AG09309 (cell line): ENCODE measurements at regions not wholly inside any gene's neighbourhood (a gene's known extent, or its start where the extent isn't known, plus 50 kb on each side); places are given as distances from the start of the nearest gene placed in this dataset.

Source experiments
- DNase-seq: peaks from one replicate; pipeline ENCODE4 v3.0.0-alpha.2; 2010; ENCODE audit warnings: low read depth
- H3K4me3 ChIP-seq: 2 replicates; pipeline ENCODE4 v1.5.1; 2011; ENCODE audit warnings: mild to moderate bottlenecking, low read depth, low read length, moderate library complexity; ENCODE audit not compliant: control insufficient read depth
- TF ChIP-seq, protein P1 (sequence below): IDR thresholded peaks from 2 replicates; pipeline ENCODE4 v1.5.1; 2011; ENCODE audit warnings: mild to moderate bottlenecking, low read depth, low read length, inconsistent platforms; ENCODE audit not compliant: insufficient read depth, control insufficient read depth; ENCODE audit errors: missing control alignments

GRCh38 chr15:45921978-45922377 lies 287.1 kb downstream of the SQOR start:
- TF ChIP-seq, protein P1, sequence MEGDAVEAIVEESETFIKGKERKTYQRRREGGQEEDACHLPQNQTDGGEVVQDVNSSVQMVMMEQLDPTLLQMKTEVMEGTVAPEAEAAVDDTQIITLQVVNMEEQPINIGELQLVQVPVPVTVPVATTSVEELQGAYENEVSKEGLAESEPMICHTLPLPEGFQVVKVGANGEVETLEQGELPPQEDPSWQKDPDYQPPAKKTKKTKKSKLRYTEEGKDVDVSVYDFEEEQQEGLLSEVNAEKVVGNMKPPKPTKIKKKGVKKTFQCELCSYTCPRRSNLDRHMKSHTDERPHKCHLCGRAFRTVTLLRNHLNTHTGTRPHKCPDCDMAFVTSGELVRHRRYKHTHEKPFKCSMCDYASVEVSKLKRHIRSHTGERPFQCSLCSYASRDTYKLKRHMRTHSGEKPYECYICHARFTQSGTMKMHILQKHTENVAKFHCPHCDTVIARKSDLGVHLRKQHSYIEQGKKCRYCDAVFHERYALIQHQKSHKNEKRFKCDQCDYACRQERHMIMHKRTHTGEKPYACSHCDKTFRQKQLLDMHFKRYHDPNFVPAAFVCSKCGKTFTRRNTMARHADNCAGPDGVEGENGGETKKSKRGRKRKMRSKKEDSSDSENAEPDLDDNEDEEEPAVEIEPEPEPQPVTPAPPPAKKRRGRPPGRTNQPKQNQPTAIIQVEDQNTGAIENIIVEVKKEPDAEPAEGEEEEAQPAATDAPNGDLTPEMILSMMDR = no peak
- no peak for DNase-seq
- no peak overlapping the region for H3K4me3 ChIP-seq

DNA sequence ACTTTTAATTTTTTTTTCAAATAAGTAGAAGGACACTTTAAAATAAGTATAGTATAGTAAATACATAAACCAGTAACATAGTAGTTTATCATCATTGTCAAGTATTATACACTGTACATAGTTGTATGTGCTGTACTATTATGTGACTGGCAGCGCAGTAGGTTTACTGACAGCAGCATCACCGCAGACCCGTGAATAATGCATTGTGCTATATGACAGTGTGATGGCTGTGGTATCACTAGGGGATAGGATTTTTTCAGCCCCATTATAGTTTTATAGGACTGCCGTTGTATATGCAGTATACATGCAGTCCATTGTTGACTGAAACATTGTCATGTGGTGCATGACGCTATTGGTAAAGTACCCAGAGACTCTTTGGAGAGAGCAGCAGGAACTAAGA lies 306.5 kb downstream of the SQOR start:
- no peak for DNase-seq
- TF ChIP-seq, protein P1 = no peak
- no peak overlapping the region for H3K4me3 ChIP-seq

DNA sequence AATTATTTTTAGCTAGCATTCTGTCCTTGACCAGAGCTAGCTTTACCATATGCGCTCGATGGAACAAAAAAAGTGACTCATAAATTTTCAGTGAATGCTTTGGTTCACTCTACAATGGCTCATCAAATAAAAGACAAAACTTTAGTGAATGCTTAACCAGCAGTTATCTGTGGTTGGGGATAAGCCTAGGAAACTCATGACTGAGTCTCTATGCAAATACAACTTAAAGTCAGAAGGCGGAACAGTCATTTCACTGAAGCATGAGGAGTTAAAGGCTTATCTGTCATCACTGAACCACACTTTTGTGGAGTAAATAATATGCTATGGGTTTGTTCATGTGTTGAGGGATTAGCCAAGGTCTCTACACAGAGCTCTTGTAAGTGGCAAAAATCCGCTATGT lies 308.4 kb downstream of the SQOR start:
- TF ChIP-seq, protein P1 = no peak
- no peak for DNase-seq
- no peak overlapping the region for H3K4me3 ChIP-seq

GRCh38 chr15:45946111-45946510 lies 311.3 kb downstream of the SQOR start:
- no peak overlapping the region for H3K4me3 ChIP-seq
- DNase-seq = no peak
- TF ChIP-seq, protein P1 = no peak

DNA sequence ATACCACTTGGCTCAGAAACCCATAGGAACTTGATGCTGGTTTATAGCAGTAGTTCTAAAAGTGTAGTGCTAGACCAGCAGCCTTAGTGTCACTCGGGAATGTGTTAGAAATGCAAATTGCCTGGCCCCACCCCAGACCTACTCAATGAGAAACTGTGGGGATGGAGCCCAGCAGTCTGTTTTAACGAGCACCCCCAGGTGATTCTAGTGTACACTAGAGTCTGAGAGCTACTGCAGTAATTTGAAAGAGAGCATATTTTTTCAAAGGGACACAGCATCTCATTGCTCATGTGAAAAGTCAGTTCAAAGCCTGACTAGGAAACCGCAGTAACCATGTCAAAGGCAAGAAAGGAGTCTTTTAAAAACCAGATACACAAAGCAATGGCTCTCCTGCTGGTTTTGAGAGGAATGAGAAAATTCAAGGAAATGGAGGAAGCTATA lies 313.4 kb downstream of the SQOR start:
- no peak overlapping the region for H3K4me3 ChIP-seq

GRCh38 chr15:45958924-45959323 lies 324.1 kb downstream of the SQOR start:
- TF ChIP-seq, protein P1 = no peak
- DNase-seq = no peak

More for the DNA sequence above, 313.4 kb downstream of the SQOR start:
- no peak for DNase-seq
- TF ChIP-seq, protein P1 = no peak

DNA sequence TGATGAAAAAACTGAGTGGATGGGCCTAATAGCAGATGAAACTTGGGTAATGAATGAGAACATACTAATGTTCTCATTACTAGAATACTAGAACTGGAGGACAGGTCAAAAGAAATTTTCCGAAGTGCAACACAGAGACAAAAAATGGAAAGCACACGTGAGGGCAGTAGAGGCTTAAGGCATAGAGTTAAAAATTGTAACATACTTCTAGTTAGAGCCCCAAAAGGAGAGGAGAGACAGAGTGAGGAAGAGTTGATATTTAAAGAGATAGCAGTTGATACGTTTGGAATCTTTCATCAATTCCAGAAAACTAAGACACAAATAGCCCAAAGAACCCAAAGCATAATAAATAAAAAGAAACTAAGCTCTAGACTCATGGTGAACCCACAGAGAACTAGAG lies 327.9 kb downstream of the SQOR start:
- TF ChIP-seq, protein P1 = no peak
- DNase-seq = no peak

More at GRCh38 chr15:45958924-45959323, 324.1 kb downstream of the SQOR start:
- no peak overlapping the region for H3K4me3 ChIP-seq

More for the DNA sequence above, 327.9 kb downstream of the SQOR start:
- H3K4me3 ChIP-seq = no peak overlapping the region
